ENCODE measurements at regions not wholly inside any gene's neighbourhood (a gene's known extent, or its start where the extent isn't known, plus 50 kb on each side); places are given as distances from the start of the nearest gene placed in this dataset.

DNA sequence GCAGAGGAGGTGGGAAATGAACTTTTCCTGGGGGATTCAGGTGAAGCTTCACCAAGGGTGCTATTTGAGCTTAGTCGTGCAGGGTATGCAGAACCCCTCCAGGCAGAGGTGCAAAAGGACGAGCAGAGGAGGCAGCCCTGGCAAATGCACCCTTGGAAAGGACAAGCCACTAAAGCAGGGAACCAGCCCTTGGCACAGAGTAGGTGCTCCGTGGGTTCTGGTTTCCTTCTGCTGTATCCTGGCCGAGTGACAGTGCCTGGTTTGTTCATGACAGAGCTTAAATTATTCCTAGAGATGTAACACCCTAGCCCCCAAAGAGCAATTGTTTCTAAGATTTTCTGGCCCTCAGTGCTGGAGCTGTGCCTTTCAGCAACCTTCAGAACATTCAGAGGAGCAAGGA, 73.4 kb upstream of the SYT6 start:
- DNase-seq (ENCODE audit: low read depth in 2 of 2): no peak

GRCh38 chr1:114224196-114224907, 70.7 kb upstream of the SYT6 start:
- DNase-seq (ENCODE audit: low read depth in 2 of 2): no peak

GRCh38 chr1:114222920-114223319, 69.3 kb upstream of the SYT6 start:
- DNase-seq (ENCODE audit: low read depth in 2 of 2): no peak

GRCh38 chr1:114219172-114219868, 65.7 kb upstream of the SYT6 start:
- DNase-seq (ENCODE audit: low read depth in 2 of 2): no peak

DNA sequence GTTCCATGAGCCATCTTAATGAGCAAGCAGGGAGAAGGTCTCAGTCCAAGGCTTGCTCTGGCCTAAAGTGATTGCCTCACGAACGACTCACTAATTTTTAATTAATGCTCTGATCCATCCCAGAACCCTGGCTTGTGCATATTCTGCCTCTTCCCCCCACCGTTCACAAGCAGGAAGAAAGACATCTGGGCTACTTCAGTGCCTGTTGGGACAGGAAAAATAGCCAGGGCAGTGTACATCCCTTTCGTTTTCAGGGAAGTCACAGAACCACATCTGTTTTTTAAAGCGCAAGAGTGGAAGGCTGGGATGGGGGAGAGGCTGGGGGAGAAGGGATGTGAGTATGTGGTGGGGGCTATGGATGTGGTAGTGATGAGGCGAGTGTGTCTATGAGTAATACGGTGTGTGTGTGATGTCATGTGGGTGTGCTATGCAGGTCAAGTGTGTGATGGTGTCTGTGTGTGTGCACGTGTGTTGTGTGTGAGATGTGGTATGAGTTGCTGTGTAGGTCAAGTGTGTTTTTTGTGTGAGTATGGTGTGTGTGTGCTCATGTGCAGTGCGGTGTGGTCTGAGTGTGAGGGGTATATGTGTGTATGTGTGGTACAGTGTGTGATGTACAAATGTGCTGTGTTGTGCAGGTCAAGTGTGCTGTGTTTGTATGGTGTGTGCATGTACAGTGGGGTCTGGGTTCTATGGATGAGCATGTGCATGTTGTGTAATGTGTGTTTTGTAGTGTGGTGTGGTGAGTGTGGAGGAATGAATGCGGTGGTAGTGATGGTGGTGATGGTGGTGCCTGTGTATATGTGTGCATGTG, 64.9 kb upstream of the SYT6 start:
- no peak for DNase-seq (ENCODE audit: low read depth in 2 of 2)

DNA sequence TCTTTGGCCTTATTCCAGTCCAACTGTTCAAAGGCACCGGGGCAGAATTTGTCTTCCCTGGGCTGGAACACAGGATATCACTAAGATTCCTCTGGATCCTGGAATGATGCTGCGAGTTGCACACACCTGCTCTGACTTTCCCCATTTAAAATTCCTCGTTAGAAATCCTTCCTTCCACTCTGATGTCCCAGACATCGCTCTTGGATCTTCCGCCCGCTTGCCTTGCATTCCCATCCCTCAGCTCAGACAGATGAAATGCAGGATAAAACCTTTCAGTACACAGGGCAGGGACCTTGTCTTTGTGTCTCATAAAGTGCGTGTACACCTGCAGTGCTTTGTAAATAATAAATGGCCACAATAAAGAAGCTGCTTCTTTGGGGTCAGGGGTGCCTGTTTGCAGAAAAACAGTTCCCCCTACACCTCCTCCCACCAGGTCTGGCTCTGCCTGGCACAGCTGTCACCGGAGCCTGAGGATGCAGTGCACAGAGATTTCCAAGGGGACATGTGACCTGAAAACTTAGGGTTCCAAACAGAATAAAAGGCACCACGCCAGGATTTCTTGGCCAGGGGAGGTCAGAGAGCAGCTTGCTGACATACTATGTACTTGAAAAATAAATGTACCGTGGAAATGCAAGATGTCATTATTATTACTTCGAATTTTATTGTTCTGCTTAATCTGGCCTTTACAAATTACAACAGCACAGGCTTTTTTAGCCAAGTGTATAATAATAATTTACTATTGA, 62.9 kb upstream of the SYT6 start:
- no peak for DNase-seq (ENCODE audit: low read depth in 2 of 2)

DNA sequence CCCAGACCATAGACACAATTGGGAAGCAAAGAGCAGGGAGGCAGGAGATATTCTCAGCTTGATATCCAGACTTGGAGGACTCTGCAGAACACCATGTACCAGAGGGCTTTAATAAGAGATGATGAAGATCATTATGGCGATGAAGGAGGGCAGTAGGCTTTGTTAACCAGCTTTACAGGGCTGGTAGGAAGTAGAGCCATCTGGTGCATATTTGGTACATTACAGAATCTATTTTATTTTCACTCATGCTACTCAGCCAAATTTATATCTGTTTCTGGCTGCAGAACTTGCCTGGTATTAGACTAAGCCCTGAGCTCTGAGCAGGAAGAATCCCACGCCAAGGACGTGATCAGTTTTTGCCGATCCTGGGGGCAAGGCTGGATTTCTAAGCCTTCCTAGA, 61.8 kb upstream of the SYT6 start:
- DNase-seq (ENCODE audit: low read depth in 2 of 2): no peak

GRCh38 chr1:114214016-114214415, 60.3 kb upstream of the SYT6 start:
- no peak for DNase-seq (ENCODE audit: low read depth in 2 of 2)

DNA sequence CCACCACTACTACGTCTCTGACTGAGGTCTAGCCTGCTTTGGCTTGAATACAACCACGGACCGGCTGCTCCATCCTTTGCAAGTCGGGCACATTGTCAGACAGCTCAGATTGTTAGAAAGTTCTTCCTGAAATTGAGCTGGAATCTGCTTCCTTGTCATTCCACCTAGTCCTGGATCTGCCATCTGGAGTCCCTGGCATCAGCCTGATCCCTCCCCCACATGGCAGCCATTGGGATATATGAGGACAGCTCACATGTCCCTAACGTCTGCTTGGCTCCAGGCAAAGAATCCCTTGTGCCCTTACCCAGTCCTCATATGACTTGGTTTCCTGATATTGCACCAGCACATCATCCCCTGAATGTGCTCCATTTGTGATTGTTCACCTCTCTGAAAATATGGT, 56.3 kb upstream of the SYT6 start:
- DNase-seq (ENCODE audit: low read depth in 2 of 2): no peak

GRCh38 chr1:114208714-114209113, 55.0 kb upstream of the SYT6 start:
- DNase-seq (ENCODE audit: low read depth in 2 of 2): no peak

- DNase-seq (ENCODE audit: low read depth in 2 of 2): no peak
Observed at GRCh38 chr1:114208106-114208505, 54.4 kb upstream of the SYT6 start.

DNA sequence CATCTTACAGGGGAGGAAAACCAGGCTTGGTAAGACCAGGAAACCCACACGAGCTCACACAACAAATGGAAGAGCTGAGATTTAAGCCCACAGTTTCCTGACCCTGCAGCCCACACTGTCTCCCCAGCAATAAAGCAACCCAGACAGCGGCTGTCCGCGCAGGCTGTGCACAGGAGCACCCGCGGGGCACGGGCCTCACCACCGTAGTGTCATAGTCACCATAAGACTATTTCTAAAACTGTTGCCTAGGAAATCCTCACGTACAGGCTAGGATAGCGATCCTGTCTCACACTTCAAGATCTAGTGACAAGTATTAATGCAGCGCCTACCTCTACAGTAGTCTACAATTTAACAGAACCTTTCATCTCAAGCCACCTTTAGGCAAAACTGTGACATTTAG, 54.0 kb upstream of the SYT6 start:
- DNase-seq (ENCODE audit: low read depth in 2 of 2): no peak

- DNase-seq (ENCODE audit: low read depth in 2 of 2): no peak
Observed at GRCh38 chr1:114206392-114206791, 52.7 kb upstream of the SYT6 start.

DNA sequence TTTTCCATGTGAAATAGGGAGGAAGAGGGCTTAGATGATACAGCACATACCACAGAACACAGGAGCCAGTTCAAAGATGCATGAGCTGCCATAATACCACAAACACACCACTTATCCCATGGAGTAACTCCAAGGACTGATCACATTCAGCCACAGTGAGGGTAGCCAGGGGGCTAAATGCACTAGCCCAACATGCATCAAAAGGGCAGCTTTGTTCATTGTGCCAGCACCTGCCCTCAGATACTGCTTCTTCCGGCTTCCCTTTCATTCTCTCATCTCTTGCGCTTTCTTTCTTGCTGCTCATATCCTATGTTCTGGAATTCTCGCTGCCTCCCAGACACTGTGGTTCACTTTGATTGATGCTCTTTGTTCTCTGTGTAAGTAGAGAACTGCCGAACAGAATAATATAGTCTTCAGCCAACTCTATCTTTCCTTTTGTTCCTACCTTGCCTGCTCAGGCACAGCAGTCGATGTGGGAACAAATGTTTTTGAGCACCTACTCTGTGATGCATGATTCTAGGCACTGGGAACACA, 50.0 kb upstream of the SYT6 start:
- no peak for DNase-seq (ENCODE audit: low read depth in 2 of 2)
